Stimulated activated CD4-positive, alpha-beta T cell treated with anti-CD3 and anti-CD28 coated beads, TNF-alpha, amount 100 ng/mL, for 48 hours (primary cell): ENCODE measurements at regions not wholly inside any gene's neighbourhood (a gene's known extent, or its start where the extent isn't known, plus 50 kb on each side); places are given as distances from the start of the nearest gene placed in this dataset.

ENCODE experiments used
- DNase-seq, 3 donors: peaks; one replicate each; pipeline ENCODE4 v3.0.0-alpha.2; 2020; ENCODE audit warnings: low read depth in 3 of 3

DNA sequence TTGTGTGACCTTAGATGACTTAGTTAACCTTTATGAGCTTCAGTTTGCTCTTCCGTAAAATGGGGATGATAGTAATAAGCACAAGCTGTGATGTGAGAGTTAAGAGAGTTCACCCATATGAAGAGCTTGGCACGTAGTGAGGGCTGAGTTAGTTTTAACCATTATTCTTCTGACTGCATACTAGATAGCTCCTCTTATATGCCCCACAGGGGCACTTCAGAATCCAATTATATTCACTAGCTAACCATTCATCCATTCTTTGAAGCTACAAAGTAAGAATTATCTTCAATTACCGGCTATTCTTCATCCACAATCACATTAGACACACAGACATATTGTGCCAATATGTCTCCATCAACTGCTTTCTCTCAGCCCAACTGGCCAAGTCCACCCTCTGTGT is 159.0 kb upstream of the STT3B start:
- no peak for DNase-seq

GRCh38 chr3:31377045-31377642 is 155.6 kb upstream of the STT3B start:
- DNase-seq = peak in 1 of 3 donors; percentile 2

DNA sequence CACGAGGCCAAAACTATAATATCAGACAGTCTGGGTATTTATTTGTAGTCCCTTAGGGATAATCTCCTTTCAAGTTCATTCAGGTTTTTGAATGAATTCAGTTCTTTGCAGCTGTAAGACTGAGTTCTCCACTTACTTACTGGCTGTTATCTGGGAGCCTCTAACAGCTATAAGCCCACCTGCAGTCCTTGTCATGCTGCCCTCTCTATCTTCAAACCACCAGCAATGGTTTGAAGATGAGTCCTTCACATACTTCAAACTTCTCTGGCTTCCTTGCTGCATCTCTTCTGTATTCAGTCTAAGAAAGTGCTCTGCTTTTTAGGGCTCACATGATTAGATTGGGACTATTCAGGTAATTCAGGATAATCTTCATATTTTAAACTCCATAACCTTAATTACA is 154.5 kb upstream of the STT3B start:
- DNase-seq = no peak

GRCh38 chr3:31379598-31379997 is 153.1 kb upstream of the STT3B start:
- no peak for DNase-seq

DNA sequence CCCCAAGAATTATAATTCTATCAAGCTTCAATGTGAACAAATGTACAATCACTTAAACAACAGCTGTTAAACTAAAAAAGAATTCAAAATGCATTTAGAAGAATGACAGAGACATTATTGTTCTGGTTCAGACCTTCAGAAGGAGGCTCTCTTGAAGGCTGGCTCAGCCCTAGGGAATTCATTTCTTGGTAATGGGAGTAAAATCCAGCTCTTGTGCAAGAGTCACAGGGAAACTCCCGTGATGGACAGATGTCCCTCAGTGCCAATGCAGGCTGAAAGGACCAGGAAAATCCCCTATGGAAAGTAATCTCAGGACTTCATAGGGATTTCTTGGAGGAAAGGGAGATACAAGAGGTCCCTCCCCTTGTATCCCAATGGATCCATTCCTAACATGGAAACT is 149.9 kb upstream of the STT3B start:
- DNase-seq = no peak

DNA sequence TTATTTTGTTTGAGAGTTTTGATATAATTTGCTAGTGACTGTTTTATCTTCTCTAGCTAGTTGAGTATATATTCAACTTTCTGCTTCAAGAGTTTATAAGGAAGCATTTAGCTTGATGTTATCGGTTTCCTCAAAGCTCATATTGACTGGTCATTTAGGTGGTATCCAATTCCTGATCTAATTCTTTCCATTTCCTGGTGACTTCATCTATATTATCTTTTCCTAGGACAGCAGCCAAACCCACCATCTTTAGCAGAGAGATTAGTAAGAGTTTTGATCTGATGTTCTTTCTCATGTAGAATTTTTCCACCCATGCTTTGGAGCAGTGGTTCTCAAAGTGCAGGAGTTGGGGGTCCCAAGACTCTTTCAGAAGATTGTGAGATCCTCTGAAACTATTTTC is 148.6 kb upstream of the STT3B start:
- DNase-seq = no peak

DNA sequence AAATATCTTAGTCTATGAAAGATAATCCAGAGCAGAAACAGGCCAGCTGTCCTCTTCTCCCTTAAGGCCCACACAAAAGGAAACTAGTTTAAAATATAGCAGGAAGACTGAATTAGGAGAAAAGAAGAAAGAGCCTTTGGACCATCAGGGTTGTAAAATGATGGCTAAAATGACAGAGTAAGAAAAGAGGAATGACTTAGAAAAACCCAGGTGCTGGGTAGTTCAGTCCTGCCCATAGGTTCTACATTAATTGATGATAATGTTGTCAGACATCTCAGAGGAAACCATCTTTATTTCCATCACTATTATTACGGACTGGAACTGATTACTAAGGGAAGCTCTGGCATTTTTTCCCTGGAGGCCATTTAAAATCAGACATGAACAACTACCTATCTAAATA is 142.8 kb upstream of the STT3B start:
- DNase-seq = no peak

- no peak for DNase-seq
These were observed 142.3 kb upstream of the STT3B start for GRCh38 chr3:31390466-31390865.

DNA sequence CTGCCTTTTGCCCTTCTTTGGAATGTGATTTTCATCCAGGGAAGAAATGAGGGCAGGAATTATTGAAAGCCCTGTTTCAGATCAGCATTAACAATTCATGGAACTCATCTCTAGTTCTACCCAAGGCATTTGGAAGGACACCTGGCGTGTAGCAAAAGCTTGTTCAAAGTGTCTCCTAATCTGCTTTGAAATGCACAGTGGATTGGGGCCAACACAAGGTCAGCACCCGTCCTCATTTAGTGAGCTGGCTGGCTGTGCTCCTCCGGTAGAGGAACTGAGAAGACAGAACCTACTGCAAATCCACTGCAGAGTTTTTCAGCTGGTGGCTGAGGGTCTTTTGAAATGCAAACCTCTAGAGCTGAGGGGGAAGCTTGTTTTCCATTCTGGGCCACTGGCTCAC is 141.6 kb upstream of the STT3B start:
- no peak for DNase-seq

GRCh38 chr3:31392568-31392967 is 140.2 kb upstream of the STT3B start:
- DNase-seq = no peak

DNA sequence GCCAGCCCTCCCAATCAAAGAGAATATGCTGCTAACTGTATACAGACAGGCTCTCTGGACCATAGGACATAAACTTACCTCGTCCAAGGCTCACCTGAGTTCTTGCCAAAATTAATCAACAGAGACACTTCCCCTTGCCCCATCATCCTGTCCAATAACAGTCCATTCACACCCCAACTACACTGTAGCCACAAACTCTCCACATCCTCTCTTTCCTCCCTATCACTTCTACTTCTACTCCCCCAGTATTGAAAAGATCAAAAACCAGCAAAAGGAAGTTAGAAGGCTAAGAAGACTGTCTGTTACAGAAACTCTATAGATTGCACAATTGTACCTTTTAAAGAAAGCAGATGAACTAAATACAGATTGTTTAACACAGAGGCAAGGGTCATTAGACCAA is 133.5 kb upstream of the STT3B start:
- no peak for DNase-seq

- no peak for DNase-seq
These were observed 130.6 kb upstream of the STT3B start for GRCh38 chr3:31402117-31402516.

DNA sequence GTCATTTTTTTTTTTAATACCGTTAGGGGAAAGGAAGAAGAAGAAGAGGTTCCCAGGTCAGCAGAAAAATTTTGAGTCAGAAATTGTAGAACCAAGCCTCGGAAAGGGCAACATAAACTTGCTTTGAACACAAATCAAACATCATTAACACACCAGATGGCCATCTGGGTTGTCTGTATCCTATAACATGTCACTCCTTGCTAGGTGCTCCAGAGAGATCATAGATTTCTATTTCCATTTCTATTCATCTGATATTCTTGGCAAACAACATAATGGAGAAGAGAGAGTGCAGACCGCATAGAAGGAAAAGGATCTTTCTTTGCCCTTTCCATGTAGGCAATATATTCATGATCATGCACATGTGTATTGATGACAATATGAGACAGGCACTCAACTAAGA is 129.5 kb upstream of the STT3B start:
- DNase-seq = no peak

- no peak for DNase-seq
These were observed 127.9 kb upstream of the STT3B start for GRCh38 chr3:31404871-31405270.

DNA sequence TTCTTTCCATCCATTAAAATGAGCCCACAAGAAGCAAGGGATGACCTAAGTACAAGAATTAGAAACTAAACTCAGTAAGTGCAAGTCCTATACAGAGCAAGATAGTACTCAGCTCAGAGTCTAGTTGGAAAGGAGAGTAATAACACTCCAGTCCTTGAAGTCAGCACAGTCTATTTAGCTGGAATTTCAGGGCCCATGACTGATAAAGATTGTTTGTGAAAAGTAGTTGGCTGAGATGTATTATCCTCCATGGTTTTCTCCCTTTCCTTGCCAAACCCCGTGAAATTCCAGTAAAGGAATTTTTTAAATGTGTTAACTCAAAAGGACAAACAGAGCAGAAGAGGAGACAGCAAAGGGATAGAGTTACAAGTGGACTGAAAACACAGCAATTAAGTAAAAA is 127.2 kb upstream of the STT3B start:
- DNase-seq = no peak

GRCh38 chr3:31406896-31407295 is 125.8 kb upstream of the STT3B start:
- DNase-seq = no peak

GRCh38 chr3:31407665-31408064 is 125.1 kb upstream of the STT3B start:
- DNase-seq = no peak

DNA sequence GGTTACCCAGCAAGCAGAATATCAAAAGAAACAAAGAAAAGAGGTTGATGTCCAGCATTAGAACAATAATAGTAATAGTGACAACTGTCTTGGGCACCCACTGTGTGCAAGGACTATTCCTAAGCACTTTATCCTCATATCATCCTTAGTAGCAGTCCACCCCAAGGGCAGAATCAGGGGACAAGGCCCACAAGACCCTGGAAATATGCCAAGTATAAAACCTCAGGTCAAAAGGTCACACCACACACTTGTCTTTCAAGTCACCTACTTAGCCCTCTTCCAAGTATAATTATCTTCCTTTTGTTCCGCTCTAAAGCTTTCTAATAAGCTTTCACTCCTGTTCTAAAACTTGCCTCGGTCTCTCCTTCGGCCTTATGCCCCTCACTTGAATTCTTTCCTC is 124.0 kb upstream of the STT3B start:
- DNase-seq = no peak

- no peak for DNase-seq
These were observed 123.3 kb upstream of the STT3B start for GRCh38 chr3:31409389-31409788.

GRCh38 chr3:31409866-31410265 is 122.9 kb upstream of the STT3B start:
- DNase-seq = no peak

- DNase-seq = no peak
These were observed 122.3 kb upstream of the STT3B start for GRCh38 chr3:31410411-31410810.

DNA sequence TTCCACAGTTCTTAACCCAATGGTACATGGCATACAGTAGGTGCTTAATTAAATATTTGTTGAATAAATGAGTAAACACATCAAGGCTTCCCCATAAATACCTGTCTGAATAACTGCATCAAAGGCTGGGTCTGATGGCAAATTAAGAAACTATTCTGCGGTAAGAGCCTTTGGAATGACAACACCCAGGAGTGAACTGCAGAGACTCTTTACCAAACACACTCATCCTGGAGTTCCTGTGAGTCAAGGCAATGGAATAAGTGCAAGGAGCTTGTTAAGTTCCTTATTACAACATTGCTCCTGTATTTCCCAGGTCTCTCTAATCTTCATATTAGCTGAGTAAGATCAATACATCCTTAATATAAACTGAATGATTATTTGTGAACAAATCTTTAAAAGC is 119.9 kb upstream of the STT3B start:
- no peak for DNase-seq

DNA sequence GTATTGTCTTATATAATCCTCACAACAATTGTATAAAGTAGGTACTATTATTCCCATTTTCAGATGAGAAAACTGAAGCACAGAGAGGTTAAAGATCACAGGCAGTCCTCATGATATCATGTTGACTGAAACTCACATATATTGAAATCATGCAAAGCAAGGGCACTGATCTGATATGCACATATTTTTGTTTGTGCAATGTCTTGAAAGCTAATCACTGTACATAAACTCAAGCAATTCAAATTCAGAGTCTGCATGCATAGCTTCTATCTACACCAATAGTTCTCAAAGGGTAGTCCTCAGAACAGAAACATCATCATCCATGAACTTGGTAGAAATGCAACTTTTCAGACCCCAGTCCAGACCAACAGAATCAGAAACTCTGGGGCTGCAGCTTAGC is 119.2 kb upstream of the STT3B start:
- no peak for DNase-seq

DNA sequence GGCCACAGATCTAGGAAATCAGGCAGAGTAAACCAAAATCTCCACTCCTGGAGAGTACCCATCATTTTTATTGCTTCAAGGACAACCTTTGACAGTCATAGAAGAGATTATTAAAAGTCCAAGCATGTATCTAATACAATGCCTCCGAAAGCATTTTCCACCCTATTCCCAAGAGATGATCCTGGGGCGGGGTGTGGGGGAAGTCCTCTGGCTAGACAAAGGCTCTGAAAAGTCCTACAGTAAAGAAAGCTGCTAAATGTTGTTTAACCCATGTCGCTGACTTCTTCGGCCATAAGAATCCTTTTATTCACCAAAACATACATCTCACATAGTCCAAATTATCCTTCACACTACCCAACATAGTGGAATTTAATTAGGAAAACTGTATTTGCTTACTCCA is 115.7 kb upstream of the STT3B start:
- DNase-seq = no peak

GRCh38 chr3:31417486-31417885 is 115.2 kb upstream of the STT3B start:
- DNase-seq = no peak
